OCI-LY1 (cell line): ENCODE measurements at regions not wholly inside any gene's neighbourhood (a gene's known extent, or its start where the extent isn't known, plus 50 kb on each side); places are given as distances from the start of the nearest gene placed in this dataset.

Source experiments
- H2AFZ ChIP-seq: fragments of 200-600 bp; sonication (generic), shearing (Covaris generic); 2 replicates; pipeline ENCODE4 v1.6.0; 2014; ENCODE audit warnings: antibody characterized with exemption, mild to moderate bottlenecking, low read length
- H3F3A ChIP-seq: fragments of 200-600 bp; sonication (generic), shearing (Covaris generic); 2 replicates; pipeline ENCODE4 v1.6.0; 2014; ENCODE audit warnings: mild to moderate bottlenecking, antibody characterized with exemption, low read length, moderate library complexity; ENCODE audit not compliant: insufficient read depth
- H3K27ac ChIP-seq: fragments of 200-600 bp; sonication (generic); 2 replicates; pipeline ENCODE4 v1.5.1; 2014; ENCODE audit warnings: low read length, mixed run types, mild to moderate bottlenecking, low read depth; ENCODE audit not compliant: poor library complexity, severe bottlenecking
- H3K27me3 ChIP-seq: fragments of 200-600 bp; sonication (generic); 2 replicates; pipeline ENCODE4 v1.6.0; 2014; ENCODE audit warnings: antibody characterized with exemption, mild to moderate bottlenecking, low read length, moderate library complexity; ENCODE audit not compliant: insufficient read depth
- H3K36me3 ChIP-seq: fragments of 200-600 bp; sonication (generic); 2 replicates; pipeline ENCODE4 v1.6.1; 2014; ENCODE audit warnings: mild to moderate bottlenecking, antibody characterized with exemption, low read length, moderate library complexity, mixed read lengths; ENCODE audit not compliant: insufficient read depth
- H3K4me1 ChIP-seq: fragments of 200-600 bp; sonication (generic); 2 replicates; pipeline ENCODE4 v1.5.1; 2014; ENCODE audit warnings: mild to moderate bottlenecking, low read length, moderate library complexity; ENCODE audit not compliant: insufficient read depth, severe bottlenecking
- H3K4me2 ChIP-seq: fragments of 200-600 bp; sonication (generic), shearing (Covaris generic); 2 replicates; pipeline ENCODE4 v1.6.1; 2014; ENCODE audit warnings: low read length
- H3K4me3 ChIP-seq: fragments of 200-600 bp; sonication (generic); 2 replicates; pipeline ENCODE4 v1.5.1; 2014; ENCODE audit warnings: low read length, low read depth, mild to moderate bottlenecking, mixed read lengths; ENCODE audit not compliant: poor library complexity, severe bottlenecking
- H3K79me2 ChIP-seq: fragments of 200-600 bp; shearing (Covaris generic); 2 replicates; pipeline ENCODE4 v1.6.1; 2016; ENCODE audit warnings: mixed run types, low read length, mixed read lengths; ENCODE audit not compliant: insufficient read depth
- H3K9ac ChIP-seq: fragments of 200-600 bp; sonication (generic), shearing (Covaris generic); 2 replicates; pipeline ENCODE4 v1.6.1; 2014; ENCODE audit warnings: mild to moderate bottlenecking, low read length, mixed read lengths
- H3K9me2 ChIP-seq: fragments of 200-600 bp; sonication (generic), shearing (Covaris generic); 2 replicates; pipeline ENCODE4 v1.6.1; 2014; ENCODE audit warnings: low read depth, mild to moderate bottlenecking, low read length, mixed read lengths
- H3K9me3 ChIP-seq: fragments of 200-600 bp; shearing (Covaris generic); 2 replicates; pipeline ENCODE4 v1.6.1; 2014; ENCODE audit warnings: low read length, mixed read lengths
- H4K20me1 ChIP-seq: fragments of 200-600 bp; sonication (generic), shearing (Covaris generic); 2 replicates; pipeline ENCODE4 v1.6.0; 2016; ENCODE audit warnings: mild to moderate bottlenecking, low read length; ENCODE audit not compliant: insufficient read depth
- EZH2 ChIP-seq: fragments of 200-600 bp; sonication (generic), shearing (Covaris generic); IDR thresholded peaks from 2 replicates; pipeline ENCODE4 v1.8.0; 2017; ENCODE audit warnings: borderline replicate concordance, mixed run types, mild to moderate bottlenecking, antibody characterized with exemption, low read length, moderate library complexity, mixed read lengths
- TF ChIP-seq, protein P1 (sequence below): fragments of 200-600 bp; sonication (generic), shearing (Covaris generic); IDR thresholded peaks from 2 replicates; pipeline ENCODE4 v1.5.1; 2017; ENCODE audit warnings: mild to moderate bottlenecking, antibody characterized with exemption, low read length, moderate library complexity, mixed read lengths

- no peaks in the 10 kb centered on the region for H3F3A ChIP-seq
- TF ChIP-seq, protein P1, sequence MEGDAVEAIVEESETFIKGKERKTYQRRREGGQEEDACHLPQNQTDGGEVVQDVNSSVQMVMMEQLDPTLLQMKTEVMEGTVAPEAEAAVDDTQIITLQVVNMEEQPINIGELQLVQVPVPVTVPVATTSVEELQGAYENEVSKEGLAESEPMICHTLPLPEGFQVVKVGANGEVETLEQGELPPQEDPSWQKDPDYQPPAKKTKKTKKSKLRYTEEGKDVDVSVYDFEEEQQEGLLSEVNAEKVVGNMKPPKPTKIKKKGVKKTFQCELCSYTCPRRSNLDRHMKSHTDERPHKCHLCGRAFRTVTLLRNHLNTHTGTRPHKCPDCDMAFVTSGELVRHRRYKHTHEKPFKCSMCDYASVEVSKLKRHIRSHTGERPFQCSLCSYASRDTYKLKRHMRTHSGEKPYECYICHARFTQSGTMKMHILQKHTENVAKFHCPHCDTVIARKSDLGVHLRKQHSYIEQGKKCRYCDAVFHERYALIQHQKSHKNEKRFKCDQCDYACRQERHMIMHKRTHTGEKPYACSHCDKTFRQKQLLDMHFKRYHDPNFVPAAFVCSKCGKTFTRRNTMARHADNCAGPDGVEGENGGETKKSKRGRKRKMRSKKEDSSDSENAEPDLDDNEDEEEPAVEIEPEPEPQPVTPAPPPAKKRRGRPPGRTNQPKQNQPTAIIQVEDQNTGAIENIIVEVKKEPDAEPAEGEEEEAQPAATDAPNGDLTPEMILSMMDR, result no peak
- TF ChIP-seq EZH2, result no peak
- H3K9ac ChIP-seq, result no peak overlapping the region
- H3K9me3 ChIP-seq, result no peaks in the 10 kb centered on the region
- H3K4me3 ChIP-seq, result no peak overlapping the region
- no peaks in the 10 kb centered on the region for H3K79me2 ChIP-seq
- no peaks in the 10 kb centered on the region for H4K20me1 ChIP-seq
- no peaks in the 10 kb centered on the region for H3K9me2 ChIP-seq
- no peaks in the 10 kb centered on the region for H3K36me3 ChIP-seq
- H3K4me1 ChIP-seq, result no peaks in the 10 kb centered on the region
- H2AFZ ChIP-seq, result no peak overlapping the region
- no peak overlapping the region for H3K4me2 ChIP-seq
- H3K27ac ChIP-seq, result no peak overlapping the region
- H3K27me3 ChIP-seq, result no peaks in the 10 kb centered on the region
These were observed 61.8 kb downstream of the IRAG1 start for GRCh38 chr11:10631761-10632160.

DNA sequence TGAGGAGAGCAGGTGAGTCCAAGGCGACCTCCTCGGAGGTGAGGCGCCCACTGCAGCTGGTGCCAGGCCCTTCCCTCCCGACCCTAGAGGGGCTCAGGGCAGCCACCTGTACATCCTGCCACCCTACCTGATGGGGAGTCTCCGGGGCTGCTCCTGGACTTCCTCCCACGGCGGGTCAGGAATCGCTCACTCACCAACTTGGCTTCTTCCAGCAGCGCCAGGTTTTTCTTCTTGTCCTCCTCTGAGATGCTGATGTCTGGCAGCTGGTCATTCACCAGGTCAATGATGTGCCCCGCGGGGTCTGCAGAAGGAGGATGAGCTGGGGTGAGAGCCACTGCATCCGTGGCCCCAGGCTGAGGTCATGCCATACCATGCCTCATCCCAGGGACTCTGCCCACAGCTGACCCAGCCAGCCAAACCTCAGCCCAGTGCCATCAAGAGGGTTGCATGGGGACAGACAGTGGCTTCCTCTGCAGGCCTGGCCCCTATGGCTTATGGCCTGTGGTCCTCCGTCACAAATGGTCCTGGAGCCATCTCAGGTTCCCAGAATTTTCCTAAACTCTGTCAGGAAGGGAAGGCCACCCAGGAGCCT, 61.0 kb upstream of the LYVE1 start:
- no peak overlapping the region for H2AFZ ChIP-seq
- H3K9me2 ChIP-seq, result no peaks in the 10 kb centered on the region
- no peaks in the 10 kb centered on the region for H3K4me1 ChIP-seq
- H3K4me3 ChIP-seq, result no peak overlapping the region
- no peak overlapping the region for H3K4me2 ChIP-seq
- no peak overlapping the region for H3K27ac ChIP-seq
- H3K79me2 ChIP-seq, result no peaks in the 10 kb centered on the region
- no peaks in the 10 kb centered on the region for H3K36me3 ChIP-seq
- H3K27me3 ChIP-seq, result no peaks in the 10 kb centered on the region
- no peaks in the 10 kb centered on the region for H3K9me3 ChIP-seq
- no peaks in the 10 kb centered on the region for H3F3A ChIP-seq
- H4K20me1 ChIP-seq, result no peaks in the 10 kb centered on the region
- H3K9ac ChIP-seq, result no peak overlapping the region
- TF ChIP-seq EZH2, result no peak
- TF ChIP-seq, protein P1, result no peak

GRCh38 chr11:10628508-10629236, 60.2 kb upstream of the LYVE1 start:
- Histone ChIP-seq H3K4me3 (no peak overlapping the region), H4K20me1 (no peaks in the 10 kb centered on the region), H3K9me3 (no peaks in the 10 kb centered on the region), H2AFZ (no peak overlapping the region), H3K27ac (no peak overlapping the region), H3K4me2 (no peak overlapping the region), H3K27me3 (no peaks in the 10 kb centered on the region), H3K79me2 (no peaks in the 10 kb centered on the region), H3K36me3 (no peaks in the 10 kb centered on the region), H3K9me2 (no peaks in the 10 kb centered on the region), H3K4me1 (peaks cover 5% of the 10 kb centered on the region), H3K9ac (no peak overlapping the region), H3F3A (no peaks in the 10 kb centered on the region)
- TF ChIP-seq, protein P1, result no peak
- TF ChIP-seq EZH2, result no peak
